Activated naive CD4-positive, alpha-beta T cell treated with anti-CD3 and anti-CD28 coated beads, Interleukin-2, amount 10 ng/mL, durations not matched to agents 7 days and 5 days (primary cell): ENCODE measurements at regions not wholly inside any gene's neighbourhood (a gene's known extent, or its start where the extent isn't known, plus 50 kb on each side); places are given as distances from the start of the nearest gene placed in this dataset.

Experiments
- CTCF ChIA-PET: fragments of 350-600 bp; sonication (Branson Sonifier 250); formaldehyde crosslinking; loops from one replicate; lab custom pipeline; 2021; ENCODE audit warnings: antibody characterized with exemption; lab: Charles Lee
- DNase-seq: peaks from one replicate; pipeline ENCODE4 v3.0.0-alpha.2; 2020
- H3K27ac Mint-ChIP-seq: one replicate; pipeline ENCODE4 v1.8.0; 2021; ENCODE audit warnings: mild to moderate bottlenecking, moderate library complexity, mixed read lengths
- H3K27me3 Mint-ChIP-seq: one replicate; pipeline ENCODE4 v1.8.0; 2021; ENCODE audit warnings: mild to moderate bottlenecking, mixed read lengths
- H3K36me3 Mint-ChIP-seq: one replicate; pipeline ENCODE4 v1.8.0; 2021; ENCODE audit warnings: mixed read lengths
- H3K4me1 Mint-ChIP-seq: one replicate; pipeline ENCODE4 v1.8.0; 2021; ENCODE audit warnings: mixed read lengths
- H3K4me3 Mint-ChIP-seq: one replicate; pipeline ENCODE4 v1.8.0; 2021; ENCODE audit warnings: mild to moderate bottlenecking, moderate library complexity, mixed read lengths
- H3K9me3 Mint-ChIP-seq: one replicate; pipeline ENCODE4 v1.8.0; 2021; ENCODE audit warnings: mixed read lengths

- no peaks in the 10 kb centered on the region for H3K36me3 Mint-ChIP-seq
- H3K4me1 Mint-ChIP-seq = no peaks in the 10 kb centered on the region
- H3K4me3 Mint-ChIP-seq = no peak overlapping the region
- H3K9me3 Mint-ChIP-seq = no peaks in the 10 kb centered on the region
- no peak overlapping the region for H3K27ac Mint-ChIP-seq
- DNase-seq = no peak
- CTCF ChIA-PET = no interaction called here
- H3K27me3 Mint-ChIP-seq = no peaks in the 10 kb centered on the region
Measured at GRCh38 chr11:127733552-127733951, 733.0 kb upstream of the KIRREL3 start.

- H3K4me3 Mint-ChIP-seq = no peak overlapping the region
- H3K27ac Mint-ChIP-seq = no peak overlapping the region
- no peak for DNase-seq
- CTCF ChIA-PET = no interaction called here
- H3K4me1 Mint-ChIP-seq = no peaks in the 10 kb centered on the region
- no peaks in the 10 kb centered on the region for H3K36me3 Mint-ChIP-seq
- no peaks in the 10 kb centered on the region for H3K9me3 Mint-ChIP-seq
- peaks cover 3% of the 10 kb centered on the region for H3K27me3 Mint-ChIP-seq
Measured at GRCh38 chr11:127726367-127726766, 725.8 kb upstream of the KIRREL3 start.

GRCh38 chr11:127723714-127724113, 723.1 kb upstream of the KIRREL3 start:
- Mint-ChIP-seq H3K4me3 (no peak overlapping the region), H3K36me3 (no peaks in the 10 kb centered on the region), H3K27me3 (peaks cover 3% of the 10 kb centered on the region), H3K27ac (no peak overlapping the region), H3K4me1 (no peaks in the 10 kb centered on the region), H3K9me3 (no peaks in the 10 kb centered on the region)
- no peak for DNase-seq
- CTCF ChIA-PET = no interaction called here

GRCh38 chr11:127713226-127713625, 712.7 kb upstream of the KIRREL3 start:
- Mint-ChIP-seq H3K36me3 (no peaks in the 10 kb centered on the region), H3K9me3 (no peaks in the 10 kb centered on the region), H3K4me1 (no peaks in the 10 kb centered on the region), H3K27ac (no peak overlapping the region), H3K4me3 (no peak overlapping the region), H3K27me3 (no peaks in the 10 kb centered on the region)
- CTCF ChIA-PET = no interaction called here
- DNase-seq = no peak

GRCh38 chr11:127711748-127712147, 711.2 kb upstream of the KIRREL3 start:
- H3K4me3 Mint-ChIP-seq = no peak overlapping the region

GRCh38 chr11:127710831-127711230, 710.3 kb upstream of the KIRREL3 start:
- Mint-ChIP-seq H3K4me3 (no peak overlapping the region), H3K27ac (no peak overlapping the region), H3K36me3 (no peaks in the 10 kb centered on the region), H3K4me1 (no peaks in the 10 kb centered on the region), H3K27me3 (no peaks in the 10 kb centered on the region), H3K9me3 (no peaks in the 10 kb centered on the region)
- CTCF ChIA-PET = no interaction called here
- DNase-seq = no peak

More at GRCh38 chr11:127711748-127712147, 711.2 kb upstream of the KIRREL3 start:
- Mint-ChIP-seq H3K36me3 (no peaks in the 10 kb centered on the region), H3K27me3 (no peaks in the 10 kb centered on the region), H3K27ac (no peak overlapping the region), H3K9me3 (no peaks in the 10 kb centered on the region), H3K4me1 (no peaks in the 10 kb centered on the region)
- CTCF ChIA-PET = no interaction called here
- no peak for DNase-seq

GRCh38 chr11:127709960-127710359, 709.4 kb upstream of the KIRREL3 start:
- H3K36me3 Mint-ChIP-seq = no peaks in the 10 kb centered on the region
- no peak overlapping the region for H3K4me3 Mint-ChIP-seq
- DNase-seq = no peak
- no peaks in the 10 kb centered on the region for H3K27me3 Mint-ChIP-seq
- no peak overlapping the region for H3K27ac Mint-ChIP-seq
- no peaks in the 10 kb centered on the region for H3K9me3 Mint-ChIP-seq
- no peaks in the 10 kb centered on the region for H3K4me1 Mint-ChIP-seq
- CTCF ChIA-PET = no interaction called here

GRCh38 chr11:127693686-127694085, 693.1 kb upstream of the KIRREL3 start:
- H3K9me3 Mint-ChIP-seq = no peaks in the 10 kb centered on the region
- no peaks in the 10 kb centered on the region for H3K27me3 Mint-ChIP-seq
- no peaks in the 10 kb centered on the region for H3K4me1 Mint-ChIP-seq
- no peaks in the 10 kb centered on the region for H3K36me3 Mint-ChIP-seq
- H3K27ac Mint-ChIP-seq = no peak overlapping the region
- CTCF ChIA-PET = no interaction called here
- no peak for DNase-seq
- H3K4me3 Mint-ChIP-seq = no peak overlapping the region

- Mint-ChIP-seq H3K27me3 (no peaks in the 10 kb centered on the region), H3K4me3 (no peak overlapping the region), H3K9me3 (no peaks in the 10 kb centered on the region), H3K36me3 (no peaks in the 10 kb centered on the region), H3K27ac (no peak overlapping the region), H3K4me1 (no peaks in the 10 kb centered on the region)
- CTCF ChIA-PET = no interaction called here
- DNase-seq = no peak
Measured at GRCh38 chr11:127683321-127683720, 682.8 kb upstream of the KIRREL3 start.

GRCh38 chr11:127679816-127680545, 679.4 kb upstream of the KIRREL3 start:
- Mint-ChIP-seq H3K4me3 (no peak overlapping the region), H3K36me3 (no peaks in the 10 kb centered on the region), H3K27ac (no peak overlapping the region), H3K4me1 (no peaks in the 10 kb centered on the region), H3K27me3 (no peaks in the 10 kb centered on the region), H3K9me3 (no peaks in the 10 kb centered on the region)
- CTCF ChIA-PET = no interaction called here
- no peak for DNase-seq

- DNase-seq = no peak
- Mint-ChIP-seq H3K27ac (no peak overlapping the region), H3K9me3 (no peaks in the 10 kb centered on the region), H3K36me3 (no peaks in the 10 kb centered on the region), H3K4me3 (no peak overlapping the region), H3K27me3 (no peaks in the 10 kb centered on the region), H3K4me1 (no peaks in the 10 kb centered on the region)
- CTCF ChIA-PET = no interaction called here
Measured at GRCh38 chr11:127678631-127679030, 678.1 kb upstream of the KIRREL3 start.

- no peaks in the 10 kb centered on the region for H3K4me1 Mint-ChIP-seq
- no peak overlapping the region for H3K27ac Mint-ChIP-seq
- H3K36me3 Mint-ChIP-seq = no peaks in the 10 kb centered on the region
- H3K9me3 Mint-ChIP-seq = no peaks in the 10 kb centered on the region
- CTCF ChIA-PET = no interaction called here
- no peak overlapping the region for H3K4me3 Mint-ChIP-seq
- no peaks in the 10 kb centered on the region for H3K27me3 Mint-ChIP-seq
- no peak for DNase-seq
Measured at GRCh38 chr11:127677660-127678425, 677.3 kb upstream of the KIRREL3 start.

- no peaks in the 10 kb centered on the region for H3K9me3 Mint-ChIP-seq
- H3K27me3 Mint-ChIP-seq = no peaks in the 10 kb centered on the region
- CTCF ChIA-PET = no interaction called here
- H3K4me1 Mint-ChIP-seq = no peaks in the 10 kb centered on the region
- no peak overlapping the region for H3K27ac Mint-ChIP-seq
- no peak overlapping the region for H3K4me3 Mint-ChIP-seq
- H3K36me3 Mint-ChIP-seq = no peaks in the 10 kb centered on the region
- no peak for DNase-seq
Measured at GRCh38 chr11:127675581-127675980, 675.0 kb upstream of the KIRREL3 start.

GRCh38 chr11:127674754-127675153, 674.2 kb upstream of the KIRREL3 start:
- no peak overlapping the region for H3K4me3 Mint-ChIP-seq
- no peak overlapping the region for H3K27ac Mint-ChIP-seq
- no peak for DNase-seq
- H3K27me3 Mint-ChIP-seq = no peaks in the 10 kb centered on the region
- no peaks in the 10 kb centered on the region for H3K36me3 Mint-ChIP-seq
- H3K4me1 Mint-ChIP-seq = no peaks in the 10 kb centered on the region
- CTCF ChIA-PET = no interaction called here
- no peaks in the 10 kb centered on the region for H3K9me3 Mint-ChIP-seq
